Spleen (tissue), 11 donors: ENCODE measurements at regions not wholly inside any gene's neighbourhood (a gene's known extent, or its start where the extent isn't known, plus 50 kb on each side); places are given as distances from the start of the nearest gene placed in this dataset.
"Not testable (repeated sequence)": the region's sequence is repeated elsewhere in the genome, so short reads cannot be mapped to it uniquely, and the experiment has no call there.

Source experiments
- DNase-seq: peaks from one replicate; pipeline ENCODE4 v3.0.0-alpha.2; 2020
- H3K27ac ChIP-seq, 8 donors: fragments of 200-600 bp; sonication (generic) in 7 of 8; 1 replicate in 4 of 8; 2 replicates in 4 of 8; pipeline versions ENCODE4 v1.5.0 to v1.8.0; 2016 to 2021; ENCODE audit warnings: inconsistent platforms in 4 of 8, mild to moderate bottlenecking in 4 of 8, moderate library complexity in 1 of 8
- H3K27me3 ChIP-seq, 7 donors: fragments of 200-600 bp; sonication (generic) in 6 of 7; replicated peaks in 1 of 7; 1 replicate in 4 of 7; 2 replicates in 3 of 7; pipeline versions ENCODE4 v1.5.0 to v1.8.0; 2016 to 2021; ENCODE audit warnings: inconsistent platforms in 3 of 7, mild to moderate bottlenecking in 1 of 7
- H3K36me3 ChIP-seq, 6 donors: fragments of 200-600 bp; sonication (generic) in 5 of 6; 1 replicate in 4 of 6; 2 replicates in 2 of 6; pipeline versions ENCODE4 v1.5.0 to v1.8.0; 2016 to 2021; ENCODE audit warnings: inconsistent platforms in 2 of 6
- H3K4me1 ChIP-seq, 6 donors: fragments of 200-600 bp; sonication (generic) in 5 of 6; 1 replicate in 3 of 6; 2 replicates in 3 of 6; pipeline versions ENCODE4 v1.5.0 to v1.8.0; 2016 to 2021; ENCODE audit warnings: inconsistent platforms in 3 of 6
- H3K4me3 ChIP-seq, 8 donors: fragments of 200-600 bp; sonication (generic) in 7 of 8; 1 replicate in 4 of 8; 2 replicates in 4 of 8; pipeline versions ENCODE4 v1.5.0 to v1.8.0; 2016 to 2021; ENCODE audit warnings: inconsistent platforms in 4 of 8, mild to moderate bottlenecking in 4 of 8, moderate library complexity in 2 of 8
- H3K9me3 ChIP-seq, 8 donors: fragments of 200-600 bp; sonication (generic) in 7 of 8; 1 replicate in 4 of 8; 2 replicates in 4 of 8; pipeline versions ENCODE4 v1.5.0 to v1.8.0; 2016 to 2021; ENCODE audit warnings: inconsistent platforms in 4 of 8
- CTCF ChIP-seq, 11 experiments: fragments of 200-600 bp in 7 of 11; fragments of 450-650 bp in 4 of 11; sonication (generic) in 4 of 11; IDR thresholded peaks in 8 of 11; conservative IDR thresholded peaks in 3 of 11; 1 replicate in 7 of 11; 2 replicates in 4 of 11; pipeline versions ENCODE4 v1.4.0 to v1.8.0; 2016 to 2021; ENCODE audit warnings: antibody characterized with exemption in 11 of 11, inconsistent platforms in 4 of 11, mild to moderate bottlenecking in 1 of 11
- POLR2A ChIP-seq, 3 donors: fragments of 450-650 bp; IDR thresholded peaks; one replicate each; pipeline ENCODE4 v1.5.1; 2017; ENCODE audit warnings: antibody characterized with exemption in 3 of 3, mild to moderate bottlenecking in 1 of 3
- POLR2AphosphoS5 ChIP-seq, 3 donors: sonication (generic); formaldehyde crosslinking; IDR thresholded peaks; one replicate each; pipeline ENCODE4 v1.5.1; 2017; ENCODE audit warnings: antibody characterized with exemption in 3 of 3
- WGBS, 5 donors: extraction: QIAGEN DNeasy Blood & Tissue Kit in 3 of 5; methylation state at CpG; one replicate each; pipeline versions ENCODE4 v1.1.5 to v1.1.7; 2013 to 2018; 5-methylcytosine and 5-hydroxymethylcytosine counted together
- intact Hi-C: fragments of 100-400 bp; cut with DNase I; formaldehyde crosslinking; loops from one replicate; pipeline ENCODE4 v1.15.0; 2023; ENCODE audit warnings: low total_unique reads
- donor health status: healthy with polysubstance abuse.
- donor health status: DM: no; HTN: no; CAD: no; lungs with moderate emphysema.
- donor health status: DM: no; HTN: no; CAD: no.
- donor health status: Bipolar disorder and iron deficiency.
- donor health status: healthy.
- donor health status: DM: no; HTN: no; CAD: no.
- donor health status: DM: yes; HTN: yes; CAD: no.

GRCh38 chr7:42543953-42544352 is 306.9 kb upstream of the GLI3 start:
- WGBS, 5 donors: 73 to 84% (median 78%) methylated on average over 4 of the region's 4 CpGs
- H3K27me3 ChIP-seq: no peaks in the 10 kb centered on the region
- no peaks in the 10 kb centered on the region for H3K4me1 ChIP-seq
- DNase-seq: no peak
- intact Hi-C loops: no loop called here
- H3K9me3 ChIP-seq: peaks cover 0 to 32% (median 12%) of the 10 kb centered on the region in 8 donors
- TF ChIP-seq POLR2A (IDR thresholded peaks at IDR 0.05) (no peak), CTCF (IDR thresholded peaks at IDR 0.05 in 8 of 11, conservative IDR thresholded peaks at IDR 0.05 in 3 of 11) (no peak), POLR2AphosphoS5 (IDR thresholded peaks at IDR 0.05) (no peak)
- H3K4me3 ChIP-seq: no peak overlapping the region
- no peaks in the 10 kb centered on the region for H3K36me3 ChIP-seq
- no peak overlapping the region for H3K27ac ChIP-seq

- H3K27ac ChIP-seq, DNase-seq, H3K36me3 ChIP-seq, H3K4me3 ChIP-seq, H3K4me1 ChIP-seq, intact Hi-C loops, H3K27me3 ChIP-seq: not testable (repeated sequence)
- 43 to 100% (median 93%) methylated on average over 1 of the region's 1 CpG for WGBS, 5 donors
- peaks cover 0 to 32% (median 12%) of the 10 kb centered on the region in 8 donors for H3K9me3 ChIP-seq
Measured at GRCh38 chr7:42542446-42542845, 305.4 kb upstream of the GLI3 start.

- Histone ChIP-seq H3K27ac (no peak overlapping the region), H3K4me3 (no peak overlapping the region), H3K4me1 (no peaks in the 10 kb centered on the region), H3K27me3 (no peaks in the 10 kb centered on the region), H3K36me3 (no peaks in the 10 kb centered on the region), H3K9me3 (peaks cover 0 to 49% (median 29%) of the 10 kb centered on the region in 8 donors)
- WGBS, 5 donors: 41 to 96% (median 92%) methylated on average over 1 of the region's 1 CpG
- intact Hi-C loops: no loop called here
- DNase-seq: no peak
- TF ChIP-seq CTCF (IDR thresholded peaks at IDR 0.05 in 8 of 11, conservative IDR thresholded peaks at IDR 0.05 in 3 of 11) (no peak), POLR2A (IDR thresholded peaks at IDR 0.05) (no peak), POLR2AphosphoS5 (IDR thresholded peaks at IDR 0.05) (no peak)
Measured at GRCh38 chr7:42534441-42534840, 297.4 kb upstream of the GLI3 start.

GRCh38 chr7:42527004-42527403 is 290.0 kb upstream of the GLI3 start:
- DNase-seq: no peak
- WGBS, 5 donors: 83 to 92% (median 86%) methylated on average over 1 to 2 of the region's 2 CpGs
- peaks cover 0 to 5% (median 0%) of the 10 kb centered on the region in 7 donors for H3K27me3 ChIP-seq
- H3K4me1 ChIP-seq: no peaks in the 10 kb centered on the region
- TF ChIP-seq POLR2A (IDR thresholded peaks at IDR 0.05): no peak
- no peak for TF ChIP-seq POLR2AphosphoS5 (IDR thresholded peaks at IDR 0.05)
- TF ChIP-seq CTCF (IDR thresholded peaks at IDR 0.05 in 8 of 11, conservative IDR thresholded peaks at IDR 0.05 in 3 of 11): no peak
- no peaks in the 10 kb centered on the region for H3K36me3 ChIP-seq
- intact Hi-C loops: no loop called here
- peaks cover 0 to 61% (median 16%) of the 10 kb centered on the region in 8 donors for H3K9me3 ChIP-seq
- H3K4me3 ChIP-seq: no peak overlapping the region
- H3K27ac ChIP-seq: no peak overlapping the region
